NCI-H446 treated with DMSO at 0.1 percent for 48 hours (cell line): ENCODE measurements at regions not wholly inside any gene's neighbourhood (a gene's known extent, or its start where the extent isn't known, plus 50 kb on each side); places are given as distances from the start of the nearest gene placed in this dataset.
"Not testable (repeated sequence)": the region's sequence is repeated elsewhere in the genome, so short reads cannot be mapped to it uniquely, and the experiment has no call there.

ENCODE experiments used
- DNase-seq: peaks from one replicate; lab custom pipeline; 2025; lab: John Stamatoyannopoulos, UW

DNA sequence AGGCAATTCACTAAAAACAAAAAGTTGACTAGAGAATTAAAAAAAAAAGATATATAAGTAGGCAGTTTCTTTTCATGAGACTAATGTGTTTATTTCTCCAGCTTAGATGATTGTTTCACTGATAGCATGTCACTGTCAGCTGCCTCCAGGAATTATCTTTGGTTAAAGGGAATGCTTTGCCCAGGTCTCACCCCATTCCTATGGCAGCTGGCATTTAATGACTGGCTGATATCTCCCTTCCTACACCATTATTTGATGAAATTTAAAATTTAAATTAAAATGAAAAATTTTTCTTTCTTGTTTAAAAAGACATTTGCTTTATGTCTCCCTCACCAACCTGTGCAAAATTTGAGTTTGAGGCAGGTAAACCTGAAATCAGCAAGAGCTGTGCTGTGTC is 214.5 kb upstream of the PRSS1 start:
- no peak for DNase-seq

DNA sequence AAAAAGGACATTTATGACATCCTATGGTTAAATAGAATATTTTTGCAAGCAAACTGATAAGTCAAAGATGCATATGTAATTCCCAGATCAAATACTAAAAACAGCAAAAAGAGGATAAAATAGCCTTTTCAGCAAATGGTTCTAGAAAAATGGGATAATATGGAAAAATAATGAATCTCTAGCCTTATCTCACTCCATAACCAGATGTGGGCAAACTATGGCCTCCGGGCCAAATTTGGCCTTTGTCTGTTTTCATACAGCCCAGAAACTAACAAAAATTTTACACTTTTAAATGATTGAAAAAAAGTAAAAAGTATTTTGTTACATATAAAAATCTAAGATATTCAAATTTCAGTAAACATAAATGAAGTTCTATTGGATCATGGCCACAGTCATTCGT is 215.4 kb upstream of the PRSS1 start:
- no peak for DNase-seq

DNA sequence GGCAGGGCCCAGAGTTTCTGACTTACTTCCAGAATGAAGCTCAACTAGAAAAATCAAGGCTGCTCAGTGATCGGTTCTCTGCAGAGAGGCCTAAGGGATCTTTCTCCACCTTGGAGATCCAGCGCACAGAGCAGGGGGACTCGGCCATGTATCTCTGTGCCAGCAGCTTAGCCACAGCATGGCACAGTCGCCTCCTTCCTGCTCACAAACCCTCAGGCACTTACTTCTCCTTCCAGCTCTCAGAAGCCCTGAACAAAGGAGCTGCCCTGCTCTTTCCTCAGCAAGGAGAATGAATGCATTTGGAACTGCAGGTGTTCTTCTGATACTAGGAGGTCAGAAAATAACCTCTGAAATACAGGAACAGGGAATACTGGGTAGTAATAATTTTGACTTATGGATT is 219.7 kb upstream of the PRSS1 start:
- no peak for DNase-seq

GRCh38 chr7:142528608-142529408 is 220.5 kb upstream of the PRSS1 start:
- no peak for DNase-seq

DNA sequence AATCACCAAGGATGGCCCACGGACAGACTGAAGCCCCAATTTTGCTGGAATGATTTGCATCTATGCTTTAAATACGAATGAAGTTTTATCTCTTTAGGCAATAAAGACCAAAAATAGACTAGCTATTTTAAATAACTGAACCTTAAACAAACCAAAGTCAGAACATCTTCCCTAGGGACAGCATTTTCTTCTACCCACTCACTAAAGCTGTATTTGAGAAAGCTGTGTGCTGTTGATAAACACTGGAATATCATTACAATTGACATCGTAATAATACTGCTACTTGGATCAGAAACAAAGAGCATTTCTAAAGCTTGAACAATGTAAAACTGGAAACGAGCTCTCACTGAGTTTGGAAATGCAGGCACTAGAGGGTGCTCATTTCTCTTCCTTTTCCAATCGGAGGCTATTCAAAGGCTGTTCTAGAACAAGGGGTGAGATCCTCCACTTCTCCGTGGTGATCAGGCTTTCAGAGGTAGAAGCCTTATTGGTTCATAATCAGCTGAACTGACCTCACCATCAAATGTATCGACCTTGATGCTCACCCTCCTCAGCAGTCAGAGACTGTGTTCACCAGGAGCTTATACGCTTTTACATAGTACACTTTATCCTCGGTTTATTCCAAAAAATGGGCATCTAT is 225.3 kb upstream of the PRSS1 start:
- no peak for DNase-seq

DNA sequence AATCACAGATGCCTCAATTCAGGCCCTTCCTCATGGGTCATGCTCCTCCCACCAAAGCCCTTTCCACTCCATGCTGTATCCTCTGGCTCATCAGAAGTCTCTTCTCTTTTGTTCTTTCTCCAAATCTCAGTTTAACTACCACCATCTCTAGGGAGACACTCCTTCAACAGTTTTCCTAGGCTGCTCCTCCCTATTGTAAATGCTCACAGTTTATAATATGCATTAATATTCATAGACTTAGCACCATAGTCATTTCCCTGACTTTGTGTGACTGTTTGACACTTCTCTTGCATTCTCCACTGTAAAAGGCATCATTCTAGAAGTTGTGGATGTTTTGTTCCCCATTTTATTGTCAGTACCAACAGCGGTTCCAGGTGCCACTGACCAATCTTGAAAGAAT is 226.5 kb upstream of the PRSS1 start:
- no peak for DNase-seq

GRCh38 chr7:142520885-142521284 is 228.4 kb upstream of the PRSS1 start:
- DNase-seq: not testable (repeated sequence)

DNA sequence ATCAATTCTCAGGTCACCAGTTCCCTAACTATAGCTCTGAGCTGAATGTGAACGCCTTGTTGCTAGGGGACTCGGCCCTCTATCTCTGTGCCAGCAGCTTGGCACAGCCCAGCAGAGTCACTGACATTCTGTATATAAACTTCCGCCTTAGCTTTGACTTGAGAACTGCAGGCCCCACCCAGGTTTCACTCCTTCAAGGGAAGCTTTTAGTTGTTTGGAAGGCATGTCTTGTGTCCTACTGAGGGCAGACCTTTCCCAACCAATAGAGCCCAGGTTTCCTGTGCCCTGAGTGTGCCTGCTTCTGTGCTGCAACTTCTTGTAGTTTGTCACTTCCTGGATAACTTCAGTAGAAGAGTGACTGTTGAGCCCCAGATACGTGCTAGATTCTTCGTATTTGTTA is 228.8 kb upstream of the PRSS1 start:
- not testable (repeated sequence) for DNase-seq

GRCh38 chr7:142519079-142520078 is 229.9 kb upstream of the PRSS1 start:
- no peak for DNase-seq

DNA sequence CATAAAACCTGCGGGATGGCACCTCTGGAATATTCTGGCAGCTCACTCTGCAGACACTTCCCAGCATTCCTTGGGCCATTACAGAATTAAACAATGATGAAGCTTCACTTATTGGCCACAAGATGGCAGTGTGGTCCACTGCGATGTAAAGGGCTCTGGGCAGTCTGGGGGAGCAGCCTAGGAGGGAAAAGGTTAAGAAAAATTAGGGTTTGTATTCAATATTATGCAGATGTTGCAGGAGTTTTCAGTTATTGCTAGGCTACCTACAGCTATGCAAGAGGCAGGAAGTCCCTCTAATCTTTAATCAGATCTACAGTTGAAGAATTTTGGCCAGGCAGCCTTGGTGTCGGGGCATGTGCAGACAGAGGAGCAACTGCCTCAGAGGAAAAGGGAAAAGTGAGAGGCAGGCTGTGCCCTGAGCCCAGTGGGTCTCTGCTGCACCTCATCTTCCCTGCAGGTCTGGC is 233.2 kb upstream of the PRSS1 start:
- no peak for DNase-seq

DNA sequence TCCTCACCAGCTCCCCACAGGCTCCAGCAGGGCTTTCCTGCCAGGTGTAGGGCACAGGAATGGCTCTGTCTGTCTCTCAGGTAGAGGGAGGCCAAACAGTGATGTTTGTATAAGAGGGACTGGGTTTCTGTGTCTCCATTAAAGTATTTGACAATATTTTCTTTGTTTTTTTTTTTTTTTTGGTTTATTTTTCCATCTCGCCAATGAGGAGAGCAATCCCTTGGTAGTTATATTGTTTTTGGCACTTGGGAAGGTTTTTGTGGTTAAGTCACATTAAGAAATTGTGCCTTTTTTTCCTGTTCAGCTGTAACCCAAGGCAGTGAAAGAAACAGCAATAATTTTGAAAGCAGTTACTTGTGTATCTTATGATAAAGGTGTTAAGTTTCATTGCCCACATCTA is 234.6 kb upstream of the PRSS1 start:
- not testable (repeated sequence) for DNase-seq

DNA sequence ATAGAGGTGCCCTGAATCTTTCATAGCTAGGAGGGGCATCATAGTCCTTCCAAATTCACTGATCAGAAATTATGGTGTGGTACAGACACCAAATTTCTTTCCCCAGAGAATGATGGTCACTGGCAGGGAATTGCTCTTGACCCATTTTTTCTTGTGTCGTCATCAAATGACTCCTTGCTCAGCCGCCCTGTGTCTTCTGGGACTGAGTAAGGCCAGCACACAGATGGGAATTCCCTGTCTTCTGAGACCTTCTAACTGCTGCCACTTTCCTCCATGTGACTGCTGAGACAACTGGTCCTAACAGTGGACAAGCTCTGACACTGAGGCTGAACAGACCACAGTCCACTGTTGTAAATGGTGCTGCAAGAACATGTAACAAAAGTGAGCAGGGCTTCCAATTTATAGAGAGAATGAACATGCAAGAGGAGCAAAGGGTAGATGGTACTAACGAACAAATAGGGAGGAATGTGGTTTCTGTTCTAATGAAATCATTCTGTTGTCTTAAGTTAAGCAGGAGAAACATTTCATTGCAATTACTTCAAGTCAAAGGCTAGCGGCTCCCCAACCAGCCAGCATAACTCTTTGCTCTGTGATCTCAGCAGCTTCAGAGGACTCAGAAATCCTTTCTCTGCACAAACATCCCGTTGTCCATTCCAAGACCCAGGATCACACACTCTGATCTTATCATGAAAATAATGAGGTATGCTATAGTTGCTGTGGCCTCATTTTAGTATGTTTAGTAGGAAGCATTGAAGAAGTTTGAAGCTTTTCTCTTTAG is 235.9 kb upstream of the PRSS1 start:
- DNase-seq: no peak

DNA sequence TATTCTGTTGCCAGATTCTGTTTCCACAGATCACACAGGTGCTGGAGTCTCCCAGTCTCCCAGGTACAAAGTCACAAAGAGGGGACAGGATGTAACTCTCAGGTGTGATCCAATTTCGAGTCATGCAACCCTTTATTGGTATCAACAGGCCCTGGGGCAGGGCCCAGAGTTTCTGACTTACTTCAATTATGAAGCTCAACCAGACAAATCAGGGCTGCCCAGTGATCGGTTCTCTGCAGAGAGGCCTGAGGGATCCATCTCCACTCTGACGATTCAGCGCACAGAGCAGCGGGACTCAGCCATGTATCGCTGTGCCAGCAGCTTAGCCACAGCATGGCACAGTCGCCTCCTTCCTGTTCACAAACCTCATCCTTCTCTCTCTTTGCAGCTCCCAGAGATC is 237.5 kb upstream of the PRSS1 start:
- no peak for DNase-seq

DNA sequence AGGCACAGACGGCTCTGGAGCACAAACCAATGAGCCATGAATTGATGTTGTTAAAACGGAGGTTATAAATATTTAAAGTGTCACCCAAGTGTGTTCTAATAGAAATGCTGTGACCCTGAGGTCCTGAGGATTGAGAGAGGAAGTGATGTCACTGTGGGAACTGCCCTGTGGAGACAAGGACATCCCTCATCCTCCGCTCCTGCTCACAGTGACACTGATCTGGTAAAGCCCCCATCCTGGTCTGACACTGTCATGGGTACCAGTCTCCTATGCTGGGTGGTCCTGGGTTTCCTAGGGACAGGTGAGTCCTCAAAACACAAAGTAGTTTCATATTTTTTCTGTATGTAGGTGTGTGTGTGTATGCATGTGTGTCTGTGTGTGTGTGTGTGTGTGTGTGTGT is 237.9 kb upstream of the PRSS1 start:
- no peak for DNase-seq

GRCh38 chr7:142509235-142509634 is 240.0 kb upstream of the PRSS1 start:
- DNase-seq: not testable (repeated sequence)

DNA sequence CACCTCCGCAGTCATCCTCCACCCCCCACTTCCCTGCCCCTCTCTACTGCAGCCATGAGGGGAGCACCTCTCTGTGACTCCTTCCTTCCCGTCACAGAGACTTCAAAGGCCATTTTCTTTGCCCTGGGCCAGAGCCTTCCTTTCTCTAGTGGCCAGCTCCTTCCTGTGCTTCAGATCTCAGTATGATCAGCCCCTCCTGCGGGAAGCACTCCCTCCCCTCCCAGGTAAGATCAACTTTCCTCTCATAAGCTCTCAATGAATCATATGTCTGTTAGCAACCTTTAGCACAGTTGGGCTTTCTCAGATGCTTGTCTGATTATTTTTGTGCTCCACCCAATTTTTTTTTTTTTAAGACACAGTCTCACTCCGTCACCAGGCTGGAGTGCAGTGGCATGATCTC is 241.0 kb upstream of the PRSS1 start:
- no peak for DNase-seq

GRCh38 chr7:142507799-142508198 is 241.5 kb upstream of the PRSS1 start:
- no peak for DNase-seq

DNA sequence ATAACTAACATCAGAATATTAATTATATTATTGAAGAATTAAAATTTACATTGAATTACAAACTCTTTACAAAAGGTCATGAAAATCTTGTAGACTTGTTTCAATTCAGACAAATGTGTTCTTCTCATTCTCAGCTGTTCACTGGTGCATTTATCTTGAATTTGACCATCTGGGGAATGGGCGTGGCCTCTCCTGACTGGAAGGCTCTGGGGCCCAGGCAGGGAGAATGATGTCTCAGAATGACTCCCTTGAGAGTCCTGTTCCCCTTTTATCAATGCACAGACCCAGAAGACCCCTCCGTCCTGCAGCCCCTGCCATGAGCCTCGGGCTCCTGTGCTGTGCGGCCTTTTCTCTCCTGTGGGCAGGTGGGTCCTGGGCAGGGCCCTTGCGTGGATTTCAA is 242.2 kb upstream of the PRSS1 start:
- not testable (repeated sequence) for DNase-seq

- no peak for DNase-seq
These were observed 242.7 kb upstream of the PRSS1 start for GRCh38 chr7:142506601-142507000.

- not testable (repeated sequence) for DNase-seq
These were observed 245.3 kb upstream of the PRSS1 start for GRCh38 chr7:142503949-142504348.

DNA sequence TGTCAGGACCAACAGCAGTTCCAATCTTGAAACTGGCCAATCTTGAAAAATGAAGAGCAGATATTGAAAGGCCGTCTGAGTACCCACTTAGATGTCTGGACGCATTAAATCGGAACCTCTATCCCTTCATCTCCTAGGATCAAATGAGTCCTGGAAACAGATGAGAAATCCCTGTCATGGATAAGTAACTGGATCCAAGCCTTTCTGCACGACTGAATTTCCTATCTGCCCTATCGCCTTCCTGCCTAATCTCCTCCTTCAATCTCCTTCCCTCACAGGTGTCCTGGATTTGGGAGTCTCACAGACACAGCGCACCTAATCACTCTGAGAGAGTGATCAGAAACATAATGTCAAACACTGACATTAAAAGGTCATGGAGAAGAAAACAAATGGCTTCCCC is 245.2 kb upstream of the PRSS58 start:
- DNase-seq: no peak

DNA sequence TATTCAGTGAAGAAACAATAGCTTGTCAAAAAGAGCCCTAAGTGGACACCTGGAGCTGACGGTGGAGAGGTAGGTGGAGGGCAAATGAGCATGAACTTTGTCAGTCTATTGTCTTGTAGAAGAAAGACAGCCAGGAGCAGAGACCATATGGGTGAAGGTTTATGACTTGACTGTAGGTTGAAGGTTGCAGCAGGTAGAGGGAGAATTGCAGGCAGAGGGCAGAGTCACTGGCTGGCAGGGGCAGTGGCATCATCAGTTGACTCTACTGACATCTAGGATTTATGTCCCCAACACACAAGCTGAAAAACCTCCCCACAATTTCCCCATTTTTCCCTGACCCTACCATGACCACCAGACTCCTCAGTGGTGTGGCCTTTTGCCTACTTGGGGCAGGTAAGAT is 243.6 kb upstream of the PRSS58 start:
- no peak for DNase-seq
